WI38 (cell line): ENCODE measurements at regions not wholly inside any gene's neighbourhood (a gene's known extent, or its start where the extent isn't known, plus 50 kb on each side); places are given as distances from the start of the nearest gene placed in this dataset.

ENCODE experiments used
- H3K4me3 ChIP-seq: 2 replicates; pipeline ENCODE4 v1.5.1; 2011; ENCODE audit warnings: low read depth, mild to moderate bottlenecking, control low read depth, low read length
- TF ChIP-seq, protein P1 (sequence below): IDR thresholded peaks from 2 replicates; pipeline ENCODE4 v1.5.1; 2012; ENCODE audit warnings: low read depth, mild to moderate bottlenecking, control low read depth, low read length

DNA sequence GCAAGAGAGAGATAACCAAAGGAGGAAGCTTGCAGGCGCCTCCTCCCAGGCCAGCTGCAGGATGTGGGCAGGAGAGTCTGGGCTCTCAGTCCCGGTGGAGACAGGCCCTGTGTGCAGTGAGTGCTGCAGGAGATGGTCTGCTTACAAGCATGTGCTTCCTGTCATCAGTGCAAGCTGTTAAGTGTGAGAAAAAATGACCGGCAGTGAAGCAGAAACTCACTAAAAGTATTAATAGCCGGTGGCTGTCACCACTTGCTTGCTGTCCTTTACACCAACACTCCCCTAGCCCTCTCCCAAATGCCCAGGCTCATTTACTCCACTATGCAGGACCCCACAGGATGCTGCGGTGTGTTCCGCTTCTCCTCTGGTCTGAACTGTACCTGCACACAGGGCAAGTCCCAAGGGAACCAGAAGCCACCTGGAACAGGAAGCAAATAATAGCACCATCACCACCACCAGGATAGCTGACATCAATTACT, 435.6 kb upstream of the HS6ST1 start:
- TF ChIP-seq, protein P1, sequence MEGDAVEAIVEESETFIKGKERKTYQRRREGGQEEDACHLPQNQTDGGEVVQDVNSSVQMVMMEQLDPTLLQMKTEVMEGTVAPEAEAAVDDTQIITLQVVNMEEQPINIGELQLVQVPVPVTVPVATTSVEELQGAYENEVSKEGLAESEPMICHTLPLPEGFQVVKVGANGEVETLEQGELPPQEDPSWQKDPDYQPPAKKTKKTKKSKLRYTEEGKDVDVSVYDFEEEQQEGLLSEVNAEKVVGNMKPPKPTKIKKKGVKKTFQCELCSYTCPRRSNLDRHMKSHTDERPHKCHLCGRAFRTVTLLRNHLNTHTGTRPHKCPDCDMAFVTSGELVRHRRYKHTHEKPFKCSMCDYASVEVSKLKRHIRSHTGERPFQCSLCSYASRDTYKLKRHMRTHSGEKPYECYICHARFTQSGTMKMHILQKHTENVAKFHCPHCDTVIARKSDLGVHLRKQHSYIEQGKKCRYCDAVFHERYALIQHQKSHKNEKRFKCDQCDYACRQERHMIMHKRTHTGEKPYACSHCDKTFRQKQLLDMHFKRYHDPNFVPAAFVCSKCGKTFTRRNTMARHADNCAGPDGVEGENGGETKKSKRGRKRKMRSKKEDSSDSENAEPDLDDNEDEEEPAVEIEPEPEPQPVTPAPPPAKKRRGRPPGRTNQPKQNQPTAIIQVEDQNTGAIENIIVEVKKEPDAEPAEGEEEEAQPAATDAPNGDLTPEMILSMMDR, result no peak
- no peak overlapping the region for H3K4me3 ChIP-seq

DNA sequence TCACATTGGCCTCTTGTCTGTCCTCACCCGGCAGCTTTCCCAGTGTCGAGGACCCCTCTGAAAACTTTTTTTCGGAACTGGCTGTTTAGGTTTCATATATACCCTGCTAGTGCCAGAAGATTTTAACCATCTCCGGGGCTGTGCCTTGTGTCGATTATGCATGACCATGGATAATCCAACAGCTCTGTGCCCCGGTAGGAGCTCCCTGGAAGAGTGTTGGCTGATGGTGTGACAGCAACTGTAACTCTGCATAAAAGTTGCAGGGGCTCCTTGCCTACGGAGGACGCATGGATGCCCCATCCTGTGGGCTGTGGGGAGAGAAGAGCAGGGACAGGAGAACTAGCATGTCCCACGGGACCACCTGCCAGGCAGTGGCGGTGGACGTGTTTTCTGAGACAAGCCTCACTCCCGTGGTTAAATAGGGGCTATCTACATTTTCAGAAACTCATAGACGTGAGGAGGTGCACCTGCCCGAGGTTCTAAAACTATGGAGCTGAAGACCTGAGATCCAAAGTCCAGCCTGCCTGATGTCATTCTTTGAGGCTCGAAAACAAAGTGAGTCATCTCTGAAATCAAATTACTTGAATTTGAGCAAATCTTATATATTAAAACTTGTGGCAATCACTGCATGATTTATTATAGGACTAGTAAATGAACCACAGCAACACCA, 437.2 kb upstream of the HS6ST1 start:
- TF ChIP-seq, protein P1, result no peak
- H3K4me3 ChIP-seq, result no peak overlapping the region

DNA sequence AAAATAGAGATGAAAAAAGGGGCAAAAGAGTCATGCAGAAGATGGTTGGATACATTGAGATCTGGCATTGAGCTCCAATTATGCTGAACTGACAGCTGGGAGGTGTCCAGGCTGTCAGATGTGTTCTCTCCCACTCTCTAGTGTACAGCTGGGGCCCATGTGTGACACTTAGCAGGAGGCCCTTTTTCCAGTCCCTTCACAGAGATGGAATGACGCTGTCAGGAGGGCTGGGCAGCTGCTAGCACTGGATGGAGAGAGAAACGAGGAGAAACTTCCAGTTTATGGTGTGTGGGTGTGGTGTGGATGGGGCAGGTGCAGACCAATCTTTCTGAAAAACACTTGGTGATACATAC, 437.7 kb upstream of the HS6ST1 start:
- H3K4me3 ChIP-seq, result no peak overlapping the region
- TF ChIP-seq, protein P1, result no peak

DNA sequence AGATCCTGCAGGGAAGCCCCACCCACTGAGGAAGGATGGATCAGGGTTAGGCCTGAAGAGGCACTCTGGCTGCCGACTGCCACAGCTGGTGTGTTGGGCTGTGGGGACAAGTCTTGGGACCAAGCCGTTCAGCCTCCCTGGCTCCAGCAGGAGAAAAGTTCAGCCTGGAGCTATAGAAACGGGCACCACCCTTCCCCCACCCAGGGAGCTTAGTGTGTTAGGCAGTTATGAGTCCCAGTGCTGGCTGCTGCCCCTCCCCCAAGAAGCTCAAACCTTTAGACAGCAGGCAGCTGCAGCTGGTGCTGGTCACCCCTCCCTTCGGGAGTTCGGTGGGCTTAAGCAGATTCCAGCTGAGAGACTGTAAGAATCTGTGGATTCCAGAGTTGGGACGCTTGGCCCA, 447.1 kb upstream of the HS6ST1 start:
- H3K4me3 ChIP-seq, result no peak overlapping the region
- TF ChIP-seq, protein P1, result no peak

DNA sequence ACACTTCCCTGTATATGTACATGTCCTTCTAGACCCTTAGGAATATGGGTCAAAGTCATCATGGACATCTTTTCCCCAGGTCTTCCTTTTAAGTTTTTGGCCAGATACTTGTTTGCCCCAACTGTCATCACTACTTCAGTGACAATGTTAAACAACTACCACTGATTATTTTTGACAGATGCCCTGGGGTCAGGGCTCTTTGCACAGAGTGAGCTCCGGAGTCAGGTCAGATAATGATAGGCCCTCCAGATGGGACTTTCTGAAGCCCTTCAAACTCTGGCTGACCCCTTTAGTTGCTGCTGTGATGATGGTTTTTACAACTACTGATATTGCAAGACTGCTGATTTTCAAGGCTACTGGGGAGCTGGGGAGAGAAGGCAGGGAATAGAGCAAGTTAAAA, 449.4 kb upstream of the HS6ST1 start:
- TF ChIP-seq, protein P1, result no peak
- no peak overlapping the region for H3K4me3 ChIP-seq

DNA sequence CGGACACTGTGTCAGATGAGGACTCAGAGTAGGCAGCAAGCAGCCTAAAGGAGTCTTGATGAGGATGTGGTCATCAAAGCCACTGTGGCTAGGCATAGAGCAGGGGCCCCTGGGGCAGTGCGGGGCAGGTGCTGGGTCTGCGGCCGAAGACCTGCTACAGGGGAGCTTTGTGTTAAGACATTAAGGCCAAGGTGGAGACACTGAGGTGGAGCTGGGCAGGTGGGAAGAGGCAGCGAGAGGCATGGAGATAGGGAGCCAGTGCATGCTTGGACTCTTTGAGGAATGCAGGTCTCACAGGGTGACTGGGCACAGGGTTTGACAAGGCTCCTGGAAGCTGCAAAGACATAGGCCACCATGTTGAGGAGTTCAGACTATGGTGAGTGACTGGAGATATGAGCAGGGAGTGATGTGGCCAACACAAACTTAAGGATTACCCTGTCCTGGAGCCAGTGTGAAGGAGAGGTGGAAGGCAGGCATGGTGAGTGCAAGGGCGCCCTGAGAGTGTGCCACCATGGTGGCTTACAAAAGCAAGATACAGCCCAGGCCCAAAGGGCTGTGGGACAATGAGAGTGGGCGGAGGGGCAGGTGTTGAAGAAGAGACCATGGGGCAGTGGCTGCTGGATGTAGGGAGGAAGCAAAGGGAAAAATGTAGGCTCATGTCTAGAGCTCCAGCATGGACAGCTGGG, 450.9 kb upstream of the HS6ST1 start:
- TF ChIP-seq, protein P1, result no peak
- no peak overlapping the region for H3K4me3 ChIP-seq
